BLaER1 (cell line): ENCODE measurements at regions not wholly inside any gene's neighbourhood (a gene's known extent, or its start where the extent isn't known, plus 50 kb on each side); places are given as distances from the start of the nearest gene placed in this dataset.
A peak's percentile ranks its signal among the peaks of the same experiment; 100 is the strongest.
"Not testable (repeated sequence)": the region's sequence is repeated elsewhere in the genome, so short reads cannot be mapped to it uniquely, and the experiment has no call there.

Experiments used
- H3K27ac ChIP-seq: shearing (Covaris generic); formaldehyde crosslinking; 2 replicates; pipeline ENCODE4 v1.8.1; 2022
- H3K27me3 ChIP-seq: shearing (Covaris generic); formaldehyde crosslinking; 2 replicates; pipeline ENCODE4 v1.8.1; 2022
- H3K36me3 ChIP-seq: shearing (Covaris generic); formaldehyde crosslinking; 2 replicates; pipeline ENCODE4 v1.8.1; 2022
- H3K4me1 ChIP-seq: shearing (Covaris generic); formaldehyde crosslinking; 2 replicates; pipeline ENCODE4 v1.8.1; 2022
- H3K4me2 ChIP-seq: shearing (Covaris generic); formaldehyde crosslinking; 2 replicates; pipeline ENCODE4 v1.8.1; 2022
- H3K4me3 ChIP-seq: shearing (Covaris generic); formaldehyde crosslinking; 2 replicates; pipeline ENCODE4 v1.8.1; 2022
- H3K9ac ChIP-seq: shearing (Covaris generic); formaldehyde crosslinking; 2 replicates; pipeline ENCODE4 v1.8.1; 2022
- H3K9me3 ChIP-seq: shearing (Covaris generic); formaldehyde crosslinking; 2 replicates; pipeline ENCODE4 v1.8.1; 2022
- H4K20me1 ChIP-seq: shearing (Covaris generic); formaldehyde crosslinking; 2 replicates; pipeline ENCODE4 v1.8.1; 2022
- Cebpa-rat ChIP-seq: shearing (Covaris generic); IDR thresholded peaks from 2 replicates; pipeline ENCODE4 v1.8.1; 2022

- no peak for TF ChIP-seq Cebpa-rat
- no peaks in the 10 kb centered on the region for H3K27me3 ChIP-seq
Observed at GRCh38 chr4:60655356-60655755, 544.8 kb upstream of the ADGRL3 start.

GRCh38 chr4:60656171-60656570, 544.0 kb upstream of the ADGRL3 start:
- Histone ChIP-seq H3K4me2 (no peak overlapping the region), H3K36me3 (no peaks in the 10 kb centered on the region), H3K27me3 (no peaks in the 10 kb centered on the region), H3K4me3 (no peak overlapping the region), H4K20me1 (no peaks in the 10 kb centered on the region), H3K27ac (no peak overlapping the region), H3K4me1 (no peaks in the 10 kb centered on the region), H3K9ac (no peak overlapping the region), H3K9me3 (no peaks in the 10 kb centered on the region; the same call in 1 of the 2 replicates)
- no peak for TF ChIP-seq Cebpa-rat

More at GRCh38 chr4:60655356-60655755, 544.8 kb upstream of the ADGRL3 start:
- H3K4me3 ChIP-seq, result no peak overlapping the region
- H3K4me2 ChIP-seq, result no peak overlapping the region
- no peaks in the 10 kb centered on the region for H4K20me1 ChIP-seq
- H3K9me3 ChIP-seq, result no peaks in the 10 kb centered on the region; the same call in 1 of the 2 replicates
- no peaks in the 10 kb centered on the region for H3K4me1 ChIP-seq
- no peak overlapping the region for H3K9ac ChIP-seq
- H3K36me3 ChIP-seq, result no peaks in the 10 kb centered on the region
- no peak overlapping the region for H3K27ac ChIP-seq

GRCh38 chr4:60657041-60657440, 543.1 kb upstream of the ADGRL3 start:
- Histone ChIP-seq H3K27ac (no peak overlapping the region), H4K20me1 (no peaks in the 10 kb centered on the region), H3K4me1 (no peaks in the 10 kb centered on the region), H3K9me3 (no peaks in the 10 kb centered on the region; the same call in 1 of the 2 replicates), H3K36me3 (no peaks in the 10 kb centered on the region), H3K4me3 (no peak overlapping the region), H3K9ac (no peak overlapping the region), H3K27me3 (no peaks in the 10 kb centered on the region), H3K4me2 (no peak overlapping the region)
- no peak for TF ChIP-seq Cebpa-rat

GRCh38 chr4:60657807-60658206, 542.3 kb upstream of the ADGRL3 start:
- Histone ChIP-seq H3K4me1 (no peaks in the 10 kb centered on the region), H3K9me3 (no peaks in the 10 kb centered on the region; the same call in 1 of the 2 replicates), H3K27ac (no peak overlapping the region), H4K20me1 (no peaks in the 10 kb centered on the region), H3K36me3 (no peaks in the 10 kb centered on the region), H3K4me3 (no peak overlapping the region), H3K9ac (no peak overlapping the region), H3K27me3 (no peaks in the 10 kb centered on the region), H3K4me2 (peak overlapping the region; percentile 9; the same call in 1 of the 2 replicates)
- TF ChIP-seq Cebpa-rat, result no peak

- Histone ChIP-seq H3K4me3 (no peak overlapping the region), H3K9ac (no peak overlapping the region), H3K4me2 (no peak overlapping the region), H4K20me1 (no peaks in the 10 kb centered on the region), H3K9me3 (no peaks in the 10 kb centered on the region; the same call in 1 of the 2 replicates), H3K27me3 (no peaks in the 10 kb centered on the region), H3K36me3 (no peaks in the 10 kb centered on the region), H3K4me1 (no peaks in the 10 kb centered on the region), H3K27ac (no peak overlapping the region)
- no peak for TF ChIP-seq Cebpa-rat
Observed at GRCh38 chr4:60663769-60664168, 536.4 kb upstream of the ADGRL3 start.

- H3K4me2 ChIP-seq, result no peak overlapping the region
- H3K27ac ChIP-seq, result no peak overlapping the region
- no peaks in the 10 kb centered on the region for H4K20me1 ChIP-seq
- no peak overlapping the region for H3K9ac ChIP-seq
- no peak overlapping the region for H3K4me3 ChIP-seq
- no peaks in the 10 kb centered on the region for H3K36me3 ChIP-seq
- no peak for TF ChIP-seq Cebpa-rat
- H3K9me3 ChIP-seq, result no peaks in the 10 kb centered on the region
- H3K27me3 ChIP-seq, result no peaks in the 10 kb centered on the region
- no peaks in the 10 kb centered on the region for H3K4me1 ChIP-seq
Observed at GRCh38 chr4:60682901-60683300, 517.2 kb upstream of the ADGRL3 start.

- Histone ChIP-seq H3K36me3 (no peaks in the 10 kb centered on the region), H3K27ac (no peak overlapping the region), H3K4me1 (no peaks in the 10 kb centered on the region), H3K4me3 (no peak overlapping the region), H3K27me3 (no peaks in the 10 kb centered on the region), H3K9ac (no peak overlapping the region), H4K20me1 (no peaks in the 10 kb centered on the region), H3K9me3 (no peaks in the 10 kb centered on the region), H3K4me2 (no peak overlapping the region)
- TF ChIP-seq Cebpa-rat, result no peak
Observed at GRCh38 chr4:60683357-60683756, 516.8 kb upstream of the ADGRL3 start.

- H3K9ac ChIP-seq, result no peak overlapping the region
- TF ChIP-seq Cebpa-rat, result no peak
- H4K20me1 ChIP-seq, result no peaks in the 10 kb centered on the region
- no peak overlapping the region for H3K27ac ChIP-seq
- no peaks in the 10 kb centered on the region for H3K27me3 ChIP-seq
- H3K4me1 ChIP-seq, result no peaks in the 10 kb centered on the region
- H3K4me3 ChIP-seq, result no peak overlapping the region
- H3K9me3 ChIP-seq, result no peaks in the 10 kb centered on the region
- no peak overlapping the region for H3K4me2 ChIP-seq
- no peaks in the 10 kb centered on the region for H3K36me3 ChIP-seq
Observed at GRCh38 chr4:60683973-60684372, 516.2 kb upstream of the ADGRL3 start.

GRCh38 chr4:60696062-60696461, 504.1 kb upstream of the ADGRL3 start:
- H3K4me3 ChIP-seq, H3K36me3 ChIP-seq, H3K27ac ChIP-seq, H3K4me1 ChIP-seq, H3K27me3 ChIP-seq, H3K4me2 ChIP-seq, H4K20me1 ChIP-seq, H3K9me3 ChIP-seq, H3K9ac ChIP-seq: not testable (repeated sequence)

GRCh38 chr4:60709061-60709460, 491.1 kb upstream of the ADGRL3 start:
- no peak overlapping the region for H3K9ac ChIP-seq
- no peak overlapping the region for H3K27ac ChIP-seq
- no peaks in the 10 kb centered on the region for H3K4me1 ChIP-seq
- H3K36me3 ChIP-seq, result no peaks in the 10 kb centered on the region
- no peaks in the 10 kb centered on the region for H3K9me3 ChIP-seq
- H3K4me3 ChIP-seq, result no peak overlapping the region
- H3K4me2 ChIP-seq, result no peak overlapping the region
- no peaks in the 10 kb centered on the region for H3K27me3 ChIP-seq
- H4K20me1 ChIP-seq, result no peaks in the 10 kb centered on the region
- TF ChIP-seq Cebpa-rat, result no peak

- TF ChIP-seq Cebpa-rat, result no peak
Observed at GRCh38 chr4:60718874-60719273, 481.3 kb upstream of the ADGRL3 start.

More at GRCh38 chr4:60718874-60719273, 481.3 kb upstream of the ADGRL3 start:
- Histone ChIP-seq H3K4me3 (no peak overlapping the region), H3K4me2 (no peak overlapping the region), H3K27ac (no peak overlapping the region), H3K4me1 (no peaks in the 10 kb centered on the region), H3K9ac (no peak overlapping the region), H3K27me3 (no peaks in the 10 kb centered on the region), H4K20me1 (no peaks in the 10 kb centered on the region), H3K9me3 (no peaks in the 10 kb centered on the region), H3K36me3 (no peaks in the 10 kb centered on the region)
